ENCODE measurements at regions not wholly inside any gene's neighbourhood (a gene's known extent, or its start where the extent isn't known, plus 50 kb on each side); places are given as distances from the start of the nearest gene placed in this dataset.

DNA sequence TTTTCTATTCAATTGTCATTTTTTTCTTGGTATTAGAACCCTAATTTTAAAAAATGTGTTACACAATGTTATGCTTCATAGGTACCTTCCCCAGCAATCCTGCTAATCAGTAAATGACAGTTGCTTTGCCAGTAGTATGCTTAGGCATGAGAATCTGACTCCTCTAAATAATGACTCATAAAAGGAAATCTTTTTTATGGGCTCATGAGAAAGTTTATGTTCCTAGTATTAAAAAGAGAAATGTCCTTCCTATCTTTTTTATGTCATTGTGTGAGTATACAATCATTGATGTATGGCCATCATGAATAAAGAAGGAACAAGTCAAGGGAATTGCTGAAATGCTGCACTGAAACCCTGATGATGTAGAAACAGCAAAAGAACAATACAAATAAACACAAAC lies 1237.7 kb upstream of the PCDH20 start:
- intact Hi-C loops (cut with micrococcal nuclease) (no loop called here), in situ Hi-C loops (cut with MboI; ENCODE audit: low sequenced_read_pairs) (no loop called here)
- CTCF ChIA-PET, result no interaction called here

More for the DNA sequence above, 1237.7 kb upstream of the PCDH20 start:
- no peaks in the 10 kb centered on the region for H3K36me3 ChIP-seq (ENCODE audit: control insufficient read depth, insufficient read depth, low read length)
- H3K9me3 ChIP-seq (ENCODE audit: control insufficient read depth, insufficient read depth, low read length), result no peaks in the 10 kb centered on the region
- H3K18ac ChIP-seq (ENCODE audit: low read depth, low read length), result no peak overlapping the region
- no peaks in the 10 kb centered on the region for H3K79me1 ChIP-seq (ENCODE audit: low read depth in 1 of 2, low read length in 2 of 2)
- no peak overlapping the region for H4K91ac ChIP-seq (ENCODE audit: insufficient read depth, low read depth, low read length)
- BruUV-seq (replicated peaks), result no TSS peak
- no peak overlapping the region for H2BK120ac ChIP-seq (ENCODE audit: low read depth, low read length)
- H4K20me1 ChIP-seq (ENCODE audit: insufficient read depth, low read length), result no peaks in the 10 kb centered on the region
- H3K9me1 ChIP-seq (ENCODE audit: insufficient read depth, low read length), result no peaks in the 10 kb centered on the region
- DNase-seq, result peak; percentile 18
- no peak overlapping the region for H2BK20ac ChIP-seq (ENCODE audit: low read depth, low read length)
- no peak overlapping the region for H3K56ac ChIP-seq (ENCODE audit: extremely low read depth, insufficient read depth, low read length)
- POLR2A ChIA-PET (ENCODE audit: unreplicated experiment), result no interaction called here
- H3K4me3 ChIP-seq (ENCODE audit: insufficient read depth, low read depth, low read length), result no peak overlapping the region
- H2AFZ ChIP-seq (replicated peaks; ENCODE audit: low read length, poor library complexity), result no peak overlapping the region
- H2AK9ac ChIP-seq (replicated peaks; ENCODE audit: low read depth, low read length, poor library complexity), result no peak overlapping the region
- ATAC-seq (ENCODE audit: low read depth), result no peak
- no peaks in the 10 kb centered on the region for H3K27me3 ChIP-seq (ENCODE audit: control insufficient read depth, insufficient read depth, low read length)
- no peak overlapping the region for H2BK15ac ChIP-seq (ENCODE audit: low read depth, low read length)
- no peak for TF ChIP-seq RCOR1 (IDR thresholded peaks at IDR 0.05; ENCODE audit: insufficient replicate concordance, low read length)
- no peak for TF ChIP-seq RAD21 (IDR thresholded peaks at IDR 0.05; ENCODE audit: low read length)
- TF ChIP-seq NFE2L2 (IDR thresholded peaks at IDR 0.05; ENCODE audit: low read depth, low read length), result no peak
- no peak for TF ChIP-seq CEBPB (IDR thresholded peaks at IDR 0.05; ENCODE audit: low read depth, low read length)
- no peak for TF ChIP-seq MAFK (IDR thresholded peaks at IDR 0.05; ENCODE audit: low read depth, low read length)
- TF ChIP-seq RFX5 (IDR thresholded peaks at IDR 0.05; ENCODE audit: low read depth, low read length), result no peak
- TF ChIP-seq, protein P1, sequence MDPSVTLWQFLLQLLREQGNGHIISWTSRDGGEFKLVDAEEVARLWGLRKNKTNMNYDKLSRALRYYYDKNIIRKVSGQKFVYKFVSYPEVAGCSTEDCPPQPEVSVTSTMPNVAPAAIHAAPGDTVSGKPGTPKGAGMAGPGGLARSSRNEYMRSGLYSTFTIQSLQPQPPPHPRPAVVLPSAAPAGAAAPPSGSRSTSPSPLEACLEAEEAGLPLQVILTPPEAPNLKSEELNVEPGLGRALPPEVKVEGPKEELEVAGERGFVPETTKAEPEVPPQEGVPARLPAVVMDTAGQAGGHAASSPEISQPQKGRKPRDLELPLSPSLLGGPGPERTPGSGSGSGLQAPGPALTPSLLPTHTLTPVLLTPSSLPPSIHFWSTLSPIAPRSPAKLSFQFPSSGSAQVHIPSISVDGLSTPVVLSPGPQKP (IDR thresholded peaks at IDR 0.05; ENCODE audit: borderline replicate concordance, low read depth, low read length), result no peak
- TF ChIP-seq CHD1 (IDR thresholded peaks at IDR 0.05; ENCODE audit: low read depth, low read length), result no peak
- no peak for TF ChIP-seq POLR2A (IDR thresholded peaks at IDR 0.05; ENCODE audit: low read depth, low read length)
- TF ChIP-seq, protein P2, sequence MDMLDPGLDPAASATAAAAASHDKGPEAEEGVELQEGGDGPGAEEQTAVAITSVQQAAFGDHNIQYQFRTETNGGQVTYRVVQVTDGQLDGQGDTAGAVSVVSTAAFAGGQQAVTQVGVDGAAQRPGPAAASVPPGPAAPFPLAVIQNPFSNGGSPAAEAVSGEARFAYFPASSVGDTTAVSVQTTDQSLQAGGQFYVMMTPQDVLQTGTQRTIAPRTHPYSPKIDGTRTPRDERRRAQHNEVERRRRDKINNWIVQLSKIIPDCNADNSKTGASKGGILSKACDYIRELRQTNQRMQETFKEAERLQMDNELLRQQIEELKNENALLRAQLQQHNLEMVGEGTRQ (IDR thresholded peaks at IDR 0.05; ENCODE audit: low read depth, low read length), result no peak
- TF ChIP-seq MXI1 (IDR thresholded peaks at IDR 0.05; ENCODE audit: borderline replicate concordance, low read depth, low read length), result no peak
- no peak for TF ChIP-seq SMC3 (IDR thresholded peaks at IDR 0.05; ENCODE audit: low read depth, low read length)
- TF ChIP-seq FOS (IDR thresholded peaks at IDR 0.05; ENCODE audit: low read depth, low read length), result no peak
- TF ChIP-seq MAZ (IDR thresholded peaks at IDR 0.05; ENCODE audit: borderline replicate concordance, low read depth, low read length), result no peak
- TF ChIP-seq BHLHE40 (IDR thresholded peaks at IDR 0.05; ENCODE audit: low read depth, low read length), result no peak
- H3K27ac ChIP-seq (ENCODE audit: insufficient read depth, low read length), result no peak overlapping the region
- no peak overlapping the region for H3K4ac ChIP-seq (ENCODE audit: low read depth, low read length)
- H4K8ac ChIP-seq (ENCODE audit: low read depth in 2 of 2, low read length in 2 of 2), result no peak overlapping the region
- no peak overlapping the region for H3K9ac ChIP-seq (ENCODE audit: low read depth, low read length)
- no peak overlapping the region for H3K14ac ChIP-seq (replicated peaks; ENCODE audit: low read depth, low read length)
- no peak overlapping the region for H4K5ac ChIP-seq (ENCODE audit: low read depth, low read length)
- no peak overlapping the region for H2AK5ac ChIP-seq (ENCODE audit: low read depth, low read length)
- no peak overlapping the region for H3K4me2 ChIP-seq (ENCODE audit: low read depth, low read length)
- no peak overlapping the region for H3K23ac ChIP-seq (ENCODE audit: low read depth, low read length)
- dilution Hi-C loops (cut with HindIII; ENCODE audit: low sequenced_read_pairs, unreplicated experiment), result no loop called here
- no peak overlapping the region for H2BK5ac ChIP-seq (ENCODE audit: low read depth, low read length, poor library complexity, severe bottlenecking)
- no peaks in the 10 kb centered on the region for H3K4me1 ChIP-seq (ENCODE audit: control insufficient read depth, insufficient read depth, low read length)
